GM12874 (cell line): ENCODE measurements at regions not wholly inside any gene's neighbourhood (a gene's known extent, or its start where the extent isn't known, plus 50 kb on each side); places are given as distances from the start of the nearest gene placed in this dataset.

Experiments
- CTCF ChIP-seq: IDR thresholded peaks from 2 replicates; pipeline ENCODE4 v1.5.1; 2011; ENCODE audit warnings: low read depth, mild to moderate bottlenecking, control low read depth, low read length, moderate library complexity; ENCODE audit not compliant: insufficient read depth

DNA sequence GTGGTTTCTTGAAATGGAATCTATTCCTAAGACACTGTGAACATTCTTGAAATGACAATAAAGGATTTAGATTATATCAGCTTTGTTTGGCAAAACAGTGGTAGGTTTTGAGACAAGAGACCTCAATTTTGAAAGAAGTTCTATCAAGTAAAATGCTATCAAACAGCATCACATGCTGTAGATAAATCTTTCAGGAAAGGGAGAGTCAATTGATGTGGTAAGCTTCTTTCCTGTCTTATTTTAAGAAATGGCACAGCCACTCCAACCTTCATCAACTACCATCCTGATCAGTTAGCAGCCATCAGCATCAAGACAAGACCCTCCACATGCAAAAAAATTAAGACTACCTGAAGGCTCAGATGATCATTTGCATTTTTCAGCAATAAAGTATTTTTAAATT, 495.4 kb downstream of the TRIB2 start:
- no peak for TF ChIP-seq CTCF

DNA sequence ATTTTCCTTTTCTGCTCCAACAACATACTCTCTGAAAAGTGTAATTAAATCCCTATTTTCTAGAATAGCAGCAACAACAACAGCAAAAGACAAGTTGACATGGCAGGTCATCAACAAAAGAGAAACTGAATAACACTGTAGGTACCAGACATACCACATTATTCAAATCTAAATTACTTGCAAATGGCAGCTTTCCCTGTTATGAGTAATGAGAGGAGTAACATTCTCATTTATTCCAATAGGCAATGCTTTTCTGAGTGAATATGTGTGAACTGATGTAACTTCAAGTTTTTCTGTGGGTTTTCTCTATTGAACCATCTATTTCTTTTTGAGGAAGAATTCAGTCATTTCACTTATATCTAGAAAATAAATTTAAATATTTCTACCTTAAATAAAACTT, 501.5 kb downstream of the TRIB2 start:
- TF ChIP-seq CTCF, result no peak

GRCh38 chr2:13227578-13227977, 510.8 kb downstream of the TRIB2 start:
- TF ChIP-seq CTCF, result no peak

DNA sequence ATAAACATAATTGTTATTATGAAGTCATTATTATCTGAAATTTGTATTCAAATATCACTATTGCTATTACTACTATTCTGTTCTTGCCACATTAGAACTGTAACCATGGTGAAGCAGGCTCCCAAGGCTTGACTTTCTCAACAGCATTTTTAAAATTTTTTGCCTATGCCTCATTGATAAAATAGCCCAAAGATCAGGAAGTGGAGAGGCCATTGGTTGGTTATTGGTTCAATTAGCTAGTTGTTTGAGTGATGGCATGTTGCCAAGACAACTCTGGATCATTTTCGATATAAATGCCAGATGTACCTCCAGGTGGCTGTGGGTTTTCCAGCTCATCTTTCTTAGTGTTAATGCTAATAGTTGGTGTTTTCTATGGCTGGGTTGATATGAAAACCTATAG, 513.5 kb downstream of the TRIB2 start:
- TF ChIP-seq CTCF, result no peak

GRCh38 chr2:13240061-13240460, 523.3 kb downstream of the TRIB2 start:
- no peak for TF ChIP-seq CTCF

DNA sequence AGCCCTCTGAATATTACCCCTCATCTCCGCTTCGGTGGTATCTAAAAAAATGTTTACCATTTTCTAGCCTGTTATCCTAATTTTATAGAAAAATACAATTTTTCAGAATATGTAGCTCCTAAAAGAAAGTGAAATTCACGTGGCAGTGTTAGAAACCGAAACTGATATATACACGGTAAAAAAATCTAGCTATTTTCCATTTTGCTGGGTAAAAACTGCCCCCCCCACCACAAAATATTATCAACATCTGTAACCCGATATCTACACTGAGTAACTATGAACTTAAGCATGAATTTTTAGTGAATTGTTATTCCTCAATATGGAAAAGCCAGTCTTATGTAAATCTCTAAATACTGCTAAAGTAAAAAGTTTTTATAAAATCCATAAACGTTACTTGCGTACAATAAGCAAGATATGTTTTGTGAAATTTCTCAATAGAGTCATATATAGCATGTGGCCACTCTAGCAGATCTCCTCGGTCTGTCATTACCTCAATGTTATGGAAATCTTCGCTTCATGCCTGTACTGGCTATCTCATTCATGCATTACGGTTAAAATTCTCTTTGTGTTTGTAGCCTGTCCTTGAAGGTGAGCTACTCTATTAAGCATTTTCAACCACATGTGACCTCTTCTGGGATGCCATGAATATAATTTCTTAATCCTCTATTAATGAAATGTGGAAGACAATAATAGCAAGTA, 524.2 kb downstream of the TRIB2 start:
- no peak for TF ChIP-seq CTCF

- no peak for TF ChIP-seq CTCF
Measured at GRCh38 chr2:13252615-13253014, 535.9 kb downstream of the TRIB2 start.
